ENCODE measurements at regions not wholly inside any gene's neighbourhood (a gene's known extent, or its start where the extent isn't known, plus 50 kb on each side); places are given as distances from the start of the nearest gene placed in this dataset.

GRCh38 chr2:18186816-18187613 lies 308.5 kb downstream of the KCNS3 start:
- no peak for DNase-seq (ENCODE audit: low read depth in 2 of 2)

GRCh38 chr2:18182861-18183260 lies 304.4 kb downstream of the KCNS3 start:
- no peak for DNase-seq (ENCODE audit: low read depth in 2 of 2)

GRCh38 chr2:18180912-18181311 lies 302.4 kb downstream of the KCNS3 start:
- DNase-seq (ENCODE audit: low read depth in 2 of 2) = no peak

- no peak for DNase-seq (ENCODE audit: low read depth in 2 of 2)
Measured at GRCh38 chr2:18180031-18180610, 301.7 kb downstream of the KCNS3 start.

GRCh38 chr2:18178736-18179349 lies 300.4 kb downstream of the KCNS3 start:
- DNase-seq (ENCODE audit: low read depth in 2 of 2) = peak; percentile 19 to 25

GRCh38 chr2:18176679-18177215 lies 298.3 kb downstream of the KCNS3 start:
- DNase-seq (ENCODE audit: low read depth in 2 of 2) = no peak

GRCh38 chr2:18172607-18173006 lies 294.1 kb downstream of the KCNS3 start:
- DNase-seq (ENCODE audit: low read depth in 2 of 2) = no peak

GRCh38 chr2:18171191-18172139 lies 293.0 kb downstream of the KCNS3 start:
- DNase-seq (ENCODE audit: low read depth in 2 of 2) = peak; percentile 50 to 53

GRCh38 chr2:18170642-18171041 lies 292.2 kb downstream of the KCNS3 start:
- no peak for DNase-seq (ENCODE audit: low read depth in 2 of 2)

GRCh38 chr2:18169893-18170175 lies 291.4 kb downstream of the KCNS3 start:
- DNase-seq (ENCODE audit: low read depth in 2 of 2) = no peak

- no peak for DNase-seq (ENCODE audit: low read depth in 2 of 2)
Measured at GRCh38 chr2:18169121-18169892, 290.8 kb downstream of the KCNS3 start.

- DNase-seq (ENCODE audit: low read depth in 2 of 2) = no peak
Measured at GRCh38 chr2:18167871-18168270, 289.4 kb downstream of the KCNS3 start.

GRCh38 chr2:18161681-18162080 lies 283.2 kb downstream of the KCNS3 start:
- DNase-seq (ENCODE audit: low read depth in 2 of 2) = no peak

- no peak for DNase-seq (ENCODE audit: low read depth in 2 of 2)
Measured at GRCh38 chr2:18159896-18160295, 281.4 kb downstream of the KCNS3 start.

- DNase-seq (ENCODE audit: low read depth in 2 of 2) = no peak
Measured at GRCh38 chr2:18156421-18156820, 278.0 kb downstream of the KCNS3 start.

GRCh38 chr2:18156002-18156401 lies 277.5 kb downstream of the KCNS3 start:
- no peak for DNase-seq (ENCODE audit: low read depth in 2 of 2)

GRCh38 chr2:18154812-18155211 lies 276.3 kb downstream of the KCNS3 start:
- DNase-seq (ENCODE audit: low read depth in 2 of 2) = no peak

GRCh38 chr2:18154259-18154658 lies 275.8 kb downstream of the KCNS3 start:
- DNase-seq (ENCODE audit: low read depth in 2 of 2) = no peak

GRCh38 chr2:18153741-18154140 lies 275.3 kb downstream of the KCNS3 start:
- no peak for DNase-seq (ENCODE audit: low read depth in 2 of 2)

GRCh38 chr2:18151237-18151636 lies 272.8 kb downstream of the KCNS3 start:
- no peak for DNase-seq (ENCODE audit: low read depth in 2 of 2)

GRCh38 chr2:18149660-18150246 lies 271.3 kb downstream of the KCNS3 start:
- DNase-seq (ENCODE audit: low read depth in 2 of 2) = peak in 1 of 2 experiments; percentile 13
